ENCODE measurements at regions not wholly inside any gene's neighbourhood (a gene's known extent, or its start where the extent isn't known, plus 50 kb on each side); places are given as distances from the start of the nearest gene placed in this dataset.

- H3K27me3 ChIP-seq (ENCODE audit: control insufficient read depth, extremely low read depth, insufficient read depth, low read length): no peaks in the 10 kb centered on the region
- no peak overlapping the region for H3K4me3 ChIP-seq (ENCODE audit: control insufficient read depth in 2 of 3, extremely low read depth in 1 of 3, insufficient read depth in 2 of 3, low read depth in 1 of 3, low read length in 3 of 3)
- H2AFZ ChIP-seq (ENCODE audit: control insufficient read depth, low read length): no peak overlapping the region
- DNase-seq (ENCODE audit: low read depth, low spot score): no peak
- no peak overlapping the region for H3K27ac ChIP-seq (ENCODE audit: control insufficient read depth, insufficient read depth, low read length)
- dilution Hi-C loops (cut with MboI; ENCODE audit: extremely low pct_ligation_motif_present, low sequenced_read_pairs): no loop called here
- H3K9me3 ChIP-seq (ENCODE audit: control insufficient read depth, low read depth, low read length): no peaks in the 10 kb centered on the region
- no peaks in the 10 kb centered on the region for H3K9me1 ChIP-seq (ENCODE audit: control insufficient read depth, extremely low read depth, insufficient read depth, low read length)
- no peaks in the 10 kb centered on the region for H3K79me2 ChIP-seq (ENCODE audit: control insufficient read depth, insufficient read depth, low read length)
- no peak for FAIRE-seq
- peaks cover 11% of the 10 kb centered on the region for H3K4me1 ChIP-seq (ENCODE audit: control insufficient read depth, extremely low read depth, insufficient read depth, low read length)
- TF ChIP-seq EZH2 (IDR thresholded peaks at IDR 0.05; ENCODE audit: low read length) (no peak), CTCF (optimal IDR thresholded peaks at IDR 0.05 in 1 of 3, IDR thresholded peaks at IDR 0.05 in 1 of 3, conservative IDR thresholded peaks at IDR 0.05 in 1 of 3; ENCODE audit: extremely low read depth in 1 of 3, insufficient read depth in 2 of 3, low read length in 3 of 3) (no peak)
- no peaks in the 10 kb centered on the region for H3K36me3 ChIP-seq (ENCODE audit: control insufficient read depth in 2 of 2, extremely low read depth in 1 of 2, insufficient read depth in 2 of 2, low read length in 2 of 2)
- H3K4me2 ChIP-seq (ENCODE audit: control insufficient read depth, extremely low read depth, insufficient read depth, low read depth, low read length): no peak overlapping the region
- no peak overlapping the region for H3K9ac ChIP-seq (ENCODE audit: control insufficient read depth, extremely low read depth, insufficient read depth, low read length)
- H4K20me1 ChIP-seq (ENCODE audit: control insufficient read depth, extremely low read depth, insufficient read depth, low read length): no peaks in the 10 kb centered on the region
Observed at GRCh38 chr9:13860946-13861640, 452.8 kb downstream of the NFIB start.

GRCh38 chr9:13860019-13860418, 453.9 kb downstream of the NFIB start:
- no peaks in the 10 kb centered on the region for H3K9me3 ChIP-seq (ENCODE audit: control insufficient read depth, low read depth, low read length)
- FAIRE-seq: no peak
- H3K4me3 ChIP-seq (ENCODE audit: control insufficient read depth in 2 of 3, extremely low read depth in 1 of 3, insufficient read depth in 2 of 3, low read depth in 1 of 3, low read length in 3 of 3): no peak overlapping the region
- no peaks in the 10 kb centered on the region for H3K27me3 ChIP-seq (ENCODE audit: control insufficient read depth, extremely low read depth, insufficient read depth, low read length)
- no peaks in the 10 kb centered on the region for H3K79me2 ChIP-seq (ENCODE audit: control insufficient read depth, insufficient read depth, low read length)
- no peaks in the 10 kb centered on the region for H3K9me1 ChIP-seq (ENCODE audit: control insufficient read depth, extremely low read depth, insufficient read depth, low read length)
- dilution Hi-C loops (cut with MboI; ENCODE audit: extremely low pct_ligation_motif_present, low sequenced_read_pairs): no loop called here
- no peak overlapping the region for H3K4me2 ChIP-seq (ENCODE audit: control insufficient read depth, extremely low read depth, insufficient read depth, low read depth, low read length)
- no peaks in the 10 kb centered on the region for H3K36me3 ChIP-seq (ENCODE audit: control insufficient read depth in 2 of 2, extremely low read depth in 1 of 2, insufficient read depth in 2 of 2, low read length in 2 of 2)
- no peak overlapping the region for H3K27ac ChIP-seq (ENCODE audit: control insufficient read depth, insufficient read depth, low read length)
- no peak overlapping the region for H3K9ac ChIP-seq (ENCODE audit: control insufficient read depth, extremely low read depth, insufficient read depth, low read length)
- H2AFZ ChIP-seq (ENCODE audit: control insufficient read depth, low read length): no peak overlapping the region
- H4K20me1 ChIP-seq (ENCODE audit: control insufficient read depth, extremely low read depth, insufficient read depth, low read length): no peaks in the 10 kb centered on the region
- H3K4me1 ChIP-seq (ENCODE audit: control insufficient read depth, extremely low read depth, insufficient read depth, low read length): peaks cover 11% of the 10 kb centered on the region
- DNase-seq (ENCODE audit: low read depth, low spot score): no peak
- TF ChIP-seq EZH2 (IDR thresholded peaks at IDR 0.05; ENCODE audit: low read length): no peak
- no peak for TF ChIP-seq CTCF (optimal IDR thresholded peaks at IDR 0.05 in 1 of 3, IDR thresholded peaks at IDR 0.05 in 1 of 3, conservative IDR thresholded peaks at IDR 0.05 in 1 of 3; ENCODE audit: extremely low read depth in 1 of 3, insufficient read depth in 2 of 3, low read length in 3 of 3)

Data from keratinocyte (primary cell).